ENCODE measurements at regions not wholly inside any gene's neighbourhood (a gene's known extent, or its start where the extent isn't known, plus 50 kb on each side); places are given as distances from the start of the nearest gene placed in this dataset.
"Not testable (repeated sequence)": the region's sequence is repeated elsewhere in the genome, so short reads cannot be mapped to it uniquely, and the experiment has no call there.

DNA sequence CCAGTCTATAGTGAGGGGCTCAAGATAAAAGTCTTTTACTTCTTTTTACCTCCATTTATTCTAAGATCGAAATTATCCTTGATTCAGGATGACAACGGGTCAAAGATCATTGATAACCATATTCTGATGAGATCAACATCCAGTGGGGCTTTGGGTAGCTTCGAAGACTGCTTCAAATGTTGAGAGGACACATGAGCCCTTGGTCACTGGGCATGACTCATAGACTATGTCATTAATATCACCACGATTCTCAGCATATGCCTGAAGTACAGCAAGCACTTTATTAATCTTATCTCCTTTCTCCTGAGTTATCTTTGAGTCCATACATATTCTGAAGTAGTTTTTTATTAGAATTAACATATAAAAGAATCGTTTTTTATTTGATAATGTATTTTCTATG lies 117.1 kb upstream of the DAB2 start:
- H4K20me1 ChIP-seq, result no peaks in the 10 kb centered on the region
- H3K4me3 ChIP-seq, result no peak overlapping the region
- H3K27me3 ChIP-seq, result no peaks in the 10 kb centered on the region
- H3K36me3 ChIP-seq, result no peaks in the 10 kb centered on the region
- TF ChIP-seq Cebpa-rat (IDR thresholded peaks at IDR 0.05), result no peak
- peaks cover 0 to 77% (median 0%) of the 10 kb centered on the region in 10 experiments; a peak in 8 of 20 replicates for H3K4me1 ChIP-seq
- H3K27ac ChIP-seq, result peak overlapping the region in 3 of 11 experiments; percentile 59 to 74 (median 67); a peak in 3 of 22 replicates
- H3K9me3 ChIP-seq (replicated peaks in 1 of 11), result no peaks in the 10 kb centered on the region
- no peak overlapping the region for H3K9ac ChIP-seq
- peak overlapping the region in 3 of 11 experiments; percentile 74 to 83 (median 81); a peak in 6 of 22 replicates for H3K4me2 ChIP-seq

GRCh38 chr5:39539470-39539869 lies 114.7 kb upstream of the DAB2 start:
- Histone ChIP-seq H3K4me2 (0 out of 22 replicates have a peak overlapping the region, but pooled peaks of 1 of the 11 experiments have one; percentile 12), H3K4me3 (no peak overlapping the region), H3K9ac (no peak overlapping the region), H4K20me1 (no peaks in the 10 kb centered on the region), H3K36me3 (no peaks in the 10 kb centered on the region), H3K27ac (no peak overlapping the region), H3K27me3 (no peaks in the 10 kb centered on the region), H3K4me1 (peaks cover 0 to 60% (median 0%) of the 10 kb centered on the region in 10 experiments; a peak in 8 of 20 replicates), H3K9me3 (replicated peaks in 1 of 11) (no peaks in the 10 kb centered on the region)
- no peak for TF ChIP-seq Cebpa-rat (IDR thresholded peaks at IDR 0.05)

DNA sequence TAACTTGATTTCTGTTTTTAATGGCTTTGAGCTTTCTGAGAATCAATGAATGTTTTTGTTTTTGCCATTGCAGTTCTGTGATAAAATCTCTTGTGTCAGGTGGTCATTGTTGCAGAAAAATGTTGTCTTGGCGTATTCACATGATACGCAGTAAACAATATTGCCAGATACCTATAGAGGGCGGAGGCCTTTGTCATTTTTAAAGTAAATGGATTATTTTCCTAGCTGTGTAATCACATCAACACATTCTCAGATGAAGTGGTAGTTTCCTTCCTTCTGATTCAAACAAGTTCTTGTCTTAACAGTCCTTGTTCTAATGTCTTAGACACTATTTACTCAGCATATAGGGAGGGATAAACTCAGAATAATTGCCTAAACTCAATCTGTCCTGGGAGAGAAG lies 109.9 kb upstream of the DAB2 start:
- no peak for TF ChIP-seq Cebpa-rat (IDR thresholded peaks at IDR 0.05)
- peaks cover 0 to 41% (median 0%) of the 10 kb centered on the region in 10 experiments; a peak in 4 of 20 replicates for H3K4me1 ChIP-seq

DNA sequence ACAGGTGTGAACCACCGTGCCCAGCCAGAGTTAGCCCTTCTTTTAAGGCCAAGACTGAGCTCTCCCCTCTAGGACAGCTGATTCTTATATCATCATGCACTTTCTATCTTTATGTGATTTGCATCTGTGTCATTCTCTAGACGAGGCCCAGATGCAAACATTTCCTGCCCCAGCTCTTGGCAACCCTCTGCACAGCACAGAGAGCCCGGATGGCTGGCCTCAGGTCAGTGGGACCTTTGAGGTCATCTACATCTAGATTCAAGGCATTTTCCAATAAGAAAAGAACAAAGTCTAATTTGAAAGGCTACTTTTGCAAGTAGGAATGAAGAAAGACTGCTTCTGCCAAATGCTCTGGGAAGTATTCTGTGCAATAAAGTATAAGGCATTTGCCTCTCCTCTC lies 109.0 kb upstream of the DAB2 start:
- H3K9ac ChIP-seq, result no peak overlapping the region
- no peak overlapping the region for H3K4me3 ChIP-seq
- TF ChIP-seq Cebpa-rat (IDR thresholded peaks at IDR 0.05), result no peak
- H3K4me1 ChIP-seq, result peaks cover 0 to 41% (median 0%) of the 10 kb centered on the region in 10 experiments; a peak in 4 of 20 replicates
- H3K9me3 ChIP-seq (replicated peaks in 1 of 11), result no peaks in the 10 kb centered on the region
- peak overlapping the region in 1 of 11 experiments; percentile 31; a peak in 1 of 22 replicates for H3K27ac ChIP-seq
- H3K4me2 ChIP-seq, result peak overlapping the region in 2 of 11 experiments; percentile 58 to 64; a peak in 4 of 22 replicates
- H4K20me1 ChIP-seq, result no peaks in the 10 kb centered on the region
- no peaks in the 10 kb centered on the region for H3K36me3 ChIP-seq
- no peaks in the 10 kb centered on the region for H3K27me3 ChIP-seq

More for the DNA sequence above, 109.9 kb upstream of the DAB2 start:
- no peaks in the 10 kb centered on the region for H3K27me3 ChIP-seq
- H4K20me1 ChIP-seq, result no peaks in the 10 kb centered on the region
- no peak overlapping the region for H3K27ac ChIP-seq
- no peaks in the 10 kb centered on the region for H3K36me3 ChIP-seq
- H3K9me3 ChIP-seq (replicated peaks in 1 of 11), result no peaks in the 10 kb centered on the region
- H3K4me3 ChIP-seq, result no peak overlapping the region
- H3K9ac ChIP-seq, result no peak overlapping the region
- H3K4me2 ChIP-seq, result peak overlapping the region in 1 of 11 experiments; percentile 0; a peak in 1 of 22 replicates

DNA sequence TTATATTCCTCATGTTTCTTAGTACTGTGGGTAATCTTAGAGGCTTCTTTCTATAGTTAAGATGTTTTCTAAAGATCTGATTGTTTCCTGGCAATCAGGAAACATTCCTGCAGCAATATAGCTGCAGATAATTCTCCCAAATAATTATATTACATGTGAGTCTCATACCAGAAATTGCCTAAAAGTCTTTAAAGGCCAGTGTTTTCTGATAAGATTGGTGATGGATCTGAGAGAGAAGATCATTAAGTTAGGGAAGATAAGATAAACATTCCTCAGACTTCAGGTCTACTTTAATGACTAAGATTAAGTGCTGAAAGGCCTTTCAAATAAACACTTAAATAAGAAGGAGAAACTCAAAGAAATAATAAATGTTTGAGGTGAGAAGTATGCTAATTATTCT lies 107.7 kb upstream of the DAB2 start:
- Histone ChIP-seq H3K9me3 (replicated peaks in 1 of 11) (no peaks in the 10 kb centered on the region), H3K9ac (no peak overlapping the region), H3K4me3 (no peak overlapping the region), H3K4me1 (peaks cover 0 to 37% (median under 1%) of the 10 kb centered on the region in 10 experiments; a peak in 9 of 20 replicates), H3K4me2 (no peak overlapping the region), H3K27ac (no peak overlapping the region), H3K36me3 (no peaks in the 10 kb centered on the region), H3K27me3 (no peaks in the 10 kb centered on the region), H4K20me1 (no peaks in the 10 kb centered on the region)
- TF ChIP-seq Cebpa-rat (IDR thresholded peaks at IDR 0.05), result no peak

GRCh38 chr5:39531306-39531705 lies 106.5 kb upstream of the DAB2 start:
- H3K27me3 ChIP-seq, result no peaks in the 10 kb centered on the region
- peak overlapping the region in 2 of 11 experiments; percentile 23 to 24; a peak in 2 of 22 replicates for H3K4me2 ChIP-seq
- no peak for TF ChIP-seq Cebpa-rat (IDR thresholded peaks at IDR 0.05)
- H3K36me3 ChIP-seq, result no peaks in the 10 kb centered on the region
- H3K4me3 ChIP-seq, result no peak overlapping the region
- H3K9me3 ChIP-seq (replicated peaks in 1 of 11), result no peaks in the 10 kb centered on the region
- no peak overlapping the region for H3K27ac ChIP-seq
- no peaks in the 10 kb centered on the region for H4K20me1 ChIP-seq
- no peak overlapping the region for H3K9ac ChIP-seq
- peaks cover 0 to 48% (median 10%) of the 10 kb centered on the region in 10 experiments; a peak in 12 of 20 replicates for H3K4me1 ChIP-seq

DNA sequence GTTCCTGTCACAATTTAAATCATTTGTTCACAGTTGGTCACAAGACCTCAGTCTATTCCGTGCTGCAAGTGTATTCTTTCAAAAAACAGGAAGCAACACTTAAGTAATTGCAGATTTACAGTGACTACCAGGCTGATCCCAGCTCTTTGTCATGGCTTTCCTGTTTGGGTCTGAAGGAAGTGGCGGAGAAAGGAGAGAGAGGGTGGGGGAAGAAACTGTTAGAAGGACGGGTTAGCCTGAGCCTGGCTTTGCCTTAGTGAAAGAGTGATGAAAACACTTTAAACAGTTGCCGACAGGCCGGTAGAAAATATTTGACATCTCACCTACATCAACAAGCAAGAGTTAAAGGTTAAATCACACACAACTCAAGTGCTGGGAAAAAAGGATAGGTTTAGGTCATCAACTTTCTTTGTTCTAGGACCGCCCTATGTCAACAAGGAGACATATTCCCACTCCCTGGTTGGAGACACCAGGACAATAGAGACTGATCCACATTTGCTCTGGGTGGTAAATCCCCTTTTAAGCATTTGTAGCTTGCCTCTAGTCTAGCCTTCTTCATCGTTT lies 102.2 kb upstream of the DAB2 start:
- Histone ChIP-seq H3K9me3 (replicated peaks in 1 of 11) (no peaks in the 10 kb centered on the region), H3K27ac (peak overlapping the region in 6 of 11 experiments; percentile 18 to 87 (median 74); a peak in 10 of 22 replicates), H3K4me2 (peak overlapping the region in 10 of 11 experiments; percentile 0 to 87 (median 48); a peak in 14 of 22 replicates), H4K20me1 (no peaks in the 10 kb centered on the region), H3K4me1 (peaks cover 0 to 61% (median 10%) of the 10 kb centered on the region in 10 experiments; a peak in 12 of 20 replicates), H3K27me3 (no peaks in the 10 kb centered on the region), H3K9ac (peak overlapping the region in 4 of 11 experiments; percentile 30 to 75 (median 62); a peak in 7 of 22 replicates), H3K36me3 (no peaks in the 10 kb centered on the region), H3K4me3 (0 out of 20 replicates have a peak overlapping the region, but pooled peaks of 1 of the 10 experiments have one; percentile 1)
- no peak for TF ChIP-seq Cebpa-rat (IDR thresholded peaks at IDR 0.05)

- Histone ChIP-seq H3K4me2 (peak overlapping the region in 3 of 11 experiments; percentile 81 to 87 (median 82); a peak in 6 of 22 replicates), H3K27ac (peak overlapping the region in 3 of 11 experiments; percentile 86 to 87 (median 87); a peak in 6 of 22 replicates), H3K9ac (peak overlapping the region in 2 of 11 experiments; percentile 61 to 75; a peak in 1 of 22 replicates), H3K4me1 (peaks cover 0 to 52% (median 10%) of the 10 kb centered on the region in 10 experiments; a peak in 12 of 20 replicates)
- not testable (repeated sequence) for H3K36me3 ChIP-seq; H3K9me3 ChIP-seq (replicated peaks in 1 of 11); H4K20me1 ChIP-seq; H3K27me3 ChIP-seq; H3K4me3 ChIP-seq
These were observed 101.0 kb upstream of the DAB2 start for GRCh38 chr5:39525781-39526180.

DNA sequence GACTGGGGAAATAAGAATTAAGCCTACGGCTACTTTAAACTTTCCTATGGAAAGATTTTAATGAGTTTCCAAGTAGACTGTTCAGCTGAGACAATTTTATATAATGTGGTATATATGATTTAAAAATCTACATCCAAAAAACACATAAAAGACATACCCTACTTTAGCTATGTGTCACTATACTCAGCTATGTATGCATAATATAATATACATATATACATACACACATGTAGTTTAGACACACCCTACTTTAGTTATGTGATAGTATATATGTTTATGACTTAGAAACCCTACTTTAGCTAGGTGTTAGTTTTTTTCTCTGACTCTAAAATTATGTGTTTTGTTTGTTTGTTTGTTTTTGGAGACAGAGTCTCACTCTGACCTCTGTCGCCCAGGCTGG lies 100.5 kb upstream of the DAB2 start:
- Histone ChIP-seq H3K27ac (peak overlapping the region in 3 of 11 experiments; percentile 86 to 87 (median 87); a peak in 4 of 22 replicates), H3K27me3 (no peaks in the 10 kb centered on the region), H3K36me3 (no peaks in the 10 kb centered on the region), H3K4me3 (no peak overlapping the region), H3K4me1 (peaks cover 0 to 56% (median 10%) of the 10 kb centered on the region in 10 experiments; a peak in 12 of 20 replicates), H3K4me2 (peak overlapping the region in 2 of 11 experiments; percentile 81 to 87; a peak in 4 of 22 replicates), H3K9me3 (replicated peaks in 1 of 11) (peaks cover 0 to 10% (median 0%) of the 10 kb centered on the region in 11 experiments; a peak in 4 of 22 replicates), H3K9ac (no peak overlapping the region), H4K20me1 (no peaks in the 10 kb centered on the region)
- TF ChIP-seq Cebpa-rat (IDR thresholded peaks at IDR 0.05), result no peak

All from BLaER1 treated with 17β-estradiol and CSF1 and Interleukin-3, amounts not matched to agents 10 nM and 100 nM (cell line).